IMR-90 (cell line): ENCODE measurements at regions not wholly inside any gene's neighbourhood (a gene's known extent, or its start where the extent isn't known, plus 50 kb on each side); places are given as distances from the start of the nearest gene placed in this dataset.

ENCODE experiments used
- ATAC-seq: fragments of 200-7000 bp; cut with Tn5 transposase; 2 replicates; pipeline ENCODE4 v1.9.1; 2020; ENCODE audit warnings: low read depth, mild to moderate bottlenecking, moderate library complexity
- BruUV-seq: library from RNA; stranded (reverse); fragments of 400-500 nt; replicated peaks from 2 replicates; lab custom pipeline; 2021; lab: Mats Ljungman, UMichigan
- CTCF ChIA-PET: fragments of 300-600 bp; formaldehyde crosslinking; extraction: SDS; loops from one replicate; lab custom pipeline; 2021; ENCODE audit warnings: antibody characterized with exemption; lab: Yijun Ruan, JAX
- POLR2A ChIA-PET: fragments of 300-600 bp; sonication (Branson Sonifier 250); formaldehyde crosslinking; loops from one replicate; lab custom pipeline; 2022; ENCODE audit warnings: antibody characterized with exemption; ENCODE audit not compliant: unreplicated experiment; lab: Charles Lee
- DNase-seq: peaks from one replicate; pipeline ENCODE4 v3.0.0; 2013
- H2AFZ ChIP-seq: replicated peaks from 2 replicates; pipeline ENCODE3; 2013; ENCODE audit warnings: low read length, mild to moderate bottlenecking; ENCODE audit not compliant: poor library complexity
- H2AK5ac ChIP-seq: 2 replicates; pipeline ENCODE4 v1.6.1; 2013; ENCODE audit warnings: low read depth, low read length, inconsistent platforms
- H2AK9ac ChIP-seq: replicated peaks from 2 replicates; pipeline ENCODE3; 2013; ENCODE audit warnings: mild to moderate bottlenecking, low read depth, low read length, moderate library complexity; ENCODE audit not compliant: poor library complexity
- H2BK120ac ChIP-seq: 2 replicates; pipeline ENCODE4 v1.6.1; 2013; ENCODE audit warnings: low read depth, low read length, inconsistent platforms
- H2BK15ac ChIP-seq: 3 replicates; pipeline ENCODE4 v1.6.1; 2013; ENCODE audit warnings: low read depth, low read length, inconsistent platforms
- H2BK20ac ChIP-seq: 2 replicates; pipeline ENCODE4 v1.6.1; 2013; ENCODE audit warnings: low read depth, mild to moderate bottlenecking, inconsistent platforms, low read length, moderate library complexity
- H2BK5ac ChIP-seq: 2 replicates; pipeline ENCODE4 v1.6.1; 2013; ENCODE audit warnings: mild to moderate bottlenecking, low read depth, low read length, inconsistent platforms; ENCODE audit not compliant: poor library complexity, severe bottlenecking
- H3K14ac ChIP-seq: replicated peaks from 2 replicates; pipeline ENCODE4 v1.6.1; 2013; ENCODE audit warnings: low read depth, low read length, inconsistent platforms
- H3K18ac ChIP-seq: 2 replicates; pipeline ENCODE4 v1.6.1; 2013; ENCODE audit warnings: low read depth, low read length, control low read depth
- H3K23ac ChIP-seq: 2 replicates; pipeline ENCODE4 v1.6.1; 2013; ENCODE audit warnings: low read depth, low read length, inconsistent platforms
- H3K27ac ChIP-seq: 2 replicates; pipeline ENCODE4 v1.5.1; 2013; ENCODE audit warnings: mild to moderate bottlenecking, control low read depth, low read length; ENCODE audit not compliant: insufficient read depth
- H3K27me3 ChIP-seq: 2 replicates; pipeline ENCODE4 v1.6.1; 2013; ENCODE audit warnings: low read length; ENCODE audit not compliant: control insufficient read depth, insufficient read depth
- H3K36me3 ChIP-seq: 2 replicates; pipeline ENCODE4 v1.6.1; 2013; ENCODE audit warnings: low read length, mixed read lengths; ENCODE audit not compliant: control insufficient read depth, insufficient read depth
- H3K4ac ChIP-seq: 2 replicates; pipeline ENCODE4 v1.6.1; 2013; ENCODE audit warnings: low read depth, low read length, inconsistent platforms
- H3K4me1 ChIP-seq: 2 replicates; pipeline ENCODE4 v1.6.1; 2013; ENCODE audit warnings: low read length, mixed read lengths; ENCODE audit not compliant: control insufficient read depth, insufficient read depth
- H3K4me2 ChIP-seq: 2 replicates; pipeline ENCODE4 v1.6.1; 2013; ENCODE audit warnings: low read depth, mild to moderate bottlenecking, control low read depth, low read length, moderate library complexity
- H3K4me3 ChIP-seq: 2 replicates; pipeline ENCODE4 v1.5.1; 2013; ENCODE audit warnings: low read depth, mild to moderate bottlenecking, control low read depth, low read length, moderate library complexity; ENCODE audit not compliant: insufficient read depth
- H3K56ac ChIP-seq: 2 replicates; pipeline ENCODE4 v1.6.1; 2013; ENCODE audit warnings: low read length, inconsistent platforms; ENCODE audit not compliant: insufficient read depth; ENCODE audit errors: extremely low read depth
- H3K79me1 ChIP-seq, 2 experiments: 2 replicates each; pipeline ENCODE4 v1.6.1; 2013; ENCODE audit warnings: low read length in 2 of 2, inconsistent platforms in 1 of 2, low read depth in 1 of 2
- H3K9ac ChIP-seq: 2 replicates; pipeline ENCODE4 v1.6.1; 2013; ENCODE audit warnings: low read depth, low read length, control low read depth
- H3K9me1 ChIP-seq: 2 replicates; pipeline ENCODE4 v1.6.1; 2013; ENCODE audit warnings: low read length, inconsistent platforms; ENCODE audit not compliant: insufficient read depth
- H3K9me3 ChIP-seq: 2 replicates; pipeline ENCODE4 v1.6.1; 2013; ENCODE audit warnings: low read length; ENCODE audit not compliant: control insufficient read depth, insufficient read depth
- H4K20me1 ChIP-seq: 2 replicates; pipeline ENCODE4 v1.6.1; 2013; ENCODE audit warnings: low read length, inconsistent platforms; ENCODE audit not compliant: insufficient read depth
- H4K5ac ChIP-seq: 2 replicates; pipeline ENCODE4 v1.6.1; 2013; ENCODE audit warnings: mild to moderate bottlenecking, low read depth, low read length, control low read depth
- H4K8ac ChIP-seq, 2 experiments: 2 replicates each; pipeline ENCODE4 v1.6.1; 2013; ENCODE audit warnings: low read depth in 2 of 2, low read length in 2 of 2, control low read depth in 1 of 2, inconsistent platforms in 1 of 2
- H4K91ac ChIP-seq: 2 replicates; pipeline ENCODE4 v1.6.1; 2013; ENCODE audit warnings: low read depth, low read length, inconsistent platforms; ENCODE audit not compliant: insufficient read depth
- BHLHE40 ChIP-seq: fragments of 150-350 bp; IDR thresholded peaks from 2 replicates; pipeline ENCODE4 v1.6.1; 2016; ENCODE audit warnings: mild to moderate bottlenecking, low read depth, low read length
- CEBPB ChIP-seq: IDR thresholded peaks from 2 replicates; pipeline ENCODE4 v1.6.1; 2012; ENCODE audit warnings: low read depth, low read length, improper control_type of control experiment
- CHD1 ChIP-seq: IDR thresholded peaks from 2 replicates; pipeline ENCODE4 v1.6.1; 2012; ENCODE audit warnings: low read depth, low read length, improper control_type of control experiment
- ELK1 ChIP-seq: fragments of 150-350 bp; IDR thresholded peaks from 2 replicates; pipeline ENCODE4 v1.6.1; 2016; ENCODE audit warnings: low read depth, mild to moderate bottlenecking, low read length, moderate library complexity, borderline replicate concordance
- FOS ChIP-seq: fragments of 150-350 bp; IDR thresholded peaks from 2 replicates; pipeline ENCODE4 v1.6.1; 2016; ENCODE audit warnings: low read depth, low read length
- MAFK ChIP-seq: IDR thresholded peaks from 2 replicates; pipeline ENCODE4 v1.6.1; 2012; ENCODE audit warnings: low read depth, low read length, improper control_type of control experiment
- MXI1 ChIP-seq: IDR thresholded peaks from 2 replicates; pipeline ENCODE4 v1.6.1; 2012; ENCODE audit warnings: low read depth, mild to moderate bottlenecking, low read length, moderate library complexity, borderline replicate concordance
- NFE2L2 ChIP-seq: fragments of 150-350 bp; IDR thresholded peaks from 2 replicates; pipeline ENCODE4 v1.6.1; 2016; ENCODE audit warnings: low read depth, mild to moderate bottlenecking, low read length
- POLR2A ChIP-seq: IDR thresholded peaks from 2 replicates; pipeline ENCODE4 v1.6.1; 2012; ENCODE audit warnings: mild to moderate bottlenecking, low read depth, low read length
- RAD21 ChIP-seq: IDR thresholded peaks from 2 replicates; pipeline ENCODE4 v1.6.1; 2012; ENCODE audit warnings: low read length, improper control_type of control experiment
- RCOR1 ChIP-seq: IDR thresholded peaks from 2 replicates; pipeline ENCODE4 v1.6.1; 2012; ENCODE audit warnings: mild to moderate bottlenecking, low read length, improper control_type of control experiment; ENCODE audit not compliant: insufficient replicate concordance
- RFX5 ChIP-seq: IDR thresholded peaks from 2 replicates; pipeline ENCODE4 v1.8.0; 2012; ENCODE audit warnings: low read depth, mild to moderate bottlenecking, low read length, moderate library complexity
- USF2 ChIP-seq: fragments of 150-350 bp; IDR thresholded peaks from 2 replicates; pipeline ENCODE4 v1.6.1; 2017; ENCODE audit warnings: mild to moderate bottlenecking, antibody characterized with exemption, low read length, low read depth
- WGBS, 2 experiments: methylation state at CpG; one replicate each; pipeline versions ENCODE4 v1.1.5 to v1.1.7; 2013; ENCODE audit warnings: missing lambda C conversion rate in 2 of 2; ENCODE audit not compliant: insufficient read length in 1 of 2; ENCODE audit errors: extremely low coverage in 2 of 2; 5-methylcytosine and 5-hydroxymethylcytosine counted together
- dilution Hi-C: fragments of 300-500 bp; cut with HindIII; formaldehyde crosslinking; loops from one replicate; pipeline ENCODE4 v1.14.3; 2018; ENCODE audit warnings: low sequenced_read_pairs; ENCODE audit not compliant: unreplicated experiment
- in situ Hi-C: fragments of 300-500 bp; cut with MboI; formaldehyde crosslinking; loops from 3 replicates; pipeline ENCODE4 v1.14.3; 2019; ENCODE audit warnings: low sequenced_read_pairs, inconsistent platforms, mixed read lengths
- intact Hi-C: fragments of 100-400 bp; cut with micrococcal nuclease; formaldehyde crosslinking; loops from 2 replicates; pipeline ENCODE4 v1.10.0; 2022

GRCh38 chr1:65025794-65026193 lies 59.4 kb upstream of the JAK1 start:
- dilution Hi-C loops (no loop called here), intact Hi-C loops (no loop called here), in situ Hi-C loops (no loop called here)
- no peaks in the 10 kb centered on the region for H3K36me3 ChIP-seq
- no peak overlapping the region for H3K4ac ChIP-seq
- ChIA-PET CTCF (no interaction called here), POLR2A (no interaction called here)
- no peaks in the 10 kb centered on the region for H3K9me3 ChIP-seq
- no peak overlapping the region for H2BK15ac ChIP-seq
- no peak overlapping the region for H3K4me3 ChIP-seq
- H2BK20ac ChIP-seq, result no peak overlapping the region
- no peak overlapping the region for H2AK9ac ChIP-seq
- H2BK5ac ChIP-seq, result no peak overlapping the region
- no peak for DNase-seq
- no peak overlapping the region for H3K14ac ChIP-seq
- no peak overlapping the region for H2BK120ac ChIP-seq
- no peak overlapping the region for H3K4me2 ChIP-seq
- no peaks in the 10 kb centered on the region for H4K20me1 ChIP-seq
- H3K56ac ChIP-seq, result no peak overlapping the region
- ATAC-seq, result no peak
- no peak overlapping the region for H3K27ac ChIP-seq
- no peak overlapping the region for H3K18ac ChIP-seq
- no peaks in the 10 kb centered on the region for H3K9me1 ChIP-seq
- H2AK5ac ChIP-seq, result no peak overlapping the region
- H4K8ac ChIP-seq, result no peak overlapping the region
- H4K91ac ChIP-seq, result no peak overlapping the region
- WGBS, 2 experiments, result 80% methylated on average over 1 of the region's 3 CpGs; no CpG with 5 or more reads in 1 of the 2 experiments
- H3K27me3 ChIP-seq, result peaks cover 4% of the 10 kb centered on the region; the same call in 1 of the 2 replicates
- TF ChIP-seq ELK1, result no peak
- TF ChIP-seq RFX5, result no peak
- TF ChIP-seq BHLHE40, result no peak
- TF ChIP-seq CHD1, result no peak
- no peak for TF ChIP-seq NFE2L2
- TF ChIP-seq POLR2A, result no peak
- TF ChIP-seq USF2, result no peak
- no peak for TF ChIP-seq MAFK
- TF ChIP-seq RAD21, result no peak
- TF ChIP-seq CEBPB, result no peak
- TF ChIP-seq RCOR1, result no peak
- TF ChIP-seq FOS, result no peak
- no peak for TF ChIP-seq MXI1
- no peak overlapping the region for H4K5ac ChIP-seq
- H2AFZ ChIP-seq, result no peak overlapping the region
- H3K4me1 ChIP-seq, result no peaks in the 10 kb centered on the region
- no TSS peak for BruUV-seq
- no peaks in the 10 kb centered on the region for H3K79me1 ChIP-seq
- H3K9ac ChIP-seq, result no peak overlapping the region
- no peak overlapping the region for H3K23ac ChIP-seq
